WTC11 (cell line): ENCODE measurements at regions not wholly inside any gene's neighbourhood (a gene's known extent, or its start where the extent isn't known, plus 50 kb on each side); places are given as distances from the start of the nearest gene placed in this dataset.

Source experiments
- ATAC-seq: fragments of 200-7000 bp; cut with Tn5 transposase; 2 replicates; pipeline ENCODE4 v1.10.0; 2021; ENCODE audit warnings: mild to moderate bottlenecking, moderate library complexity
- CTCF ChIA-PET: fragments of 300-600 bp; sonication (Branson Sonifier 250); formaldehyde crosslinking; loops from one replicate; lab custom pipeline; 2021; ENCODE audit warnings: antibody characterized with exemption; lab: Charles Lee
- POLR2A ChIA-PET: fragments of 350-600 bp; sonication (Branson Sonifier 250); formaldehyde crosslinking; loops from one replicate; lab custom pipeline; 2021; ENCODE audit warnings: antibody characterized with exemption; lab: Charles Lee
- DNase-seq: peaks from one replicate; pipeline ENCODE4 v3.0.0; 2021; ENCODE audit warnings: low spot score
- H3K27ac Mint-ChIP-seq: 2 replicates; pipeline ENCODE4 v1.8.0; 2021; ENCODE audit warnings: mixed read lengths
- H3K27me3 Mint-ChIP-seq: 2 replicates; pipeline ENCODE4 v1.8.0; 2021; ENCODE audit warnings: low read depth, mild to moderate bottlenecking, moderate library complexity, mixed read lengths
- H3K36me3 Mint-ChIP-seq: 2 replicates; pipeline ENCODE4 v1.8.0; 2021; ENCODE audit warnings: mixed read lengths
- H3K4me1 Mint-ChIP-seq: 2 replicates; pipeline ENCODE4 v1.8.0; 2022; ENCODE audit warnings: mixed read lengths
- H3K4me3 Mint-ChIP-seq: 2 replicates; pipeline ENCODE4 v1.8.0; 2021; ENCODE audit warnings: mild to moderate bottlenecking, moderate library complexity, mixed read lengths
- H3K9me3 Mint-ChIP-seq: 2 replicates; pipeline ENCODE4 v1.8.0; 2021; ENCODE audit warnings: mixed read lengths
- ATF1 ChIP-seq: sonication (generic); formaldehyde crosslinking; IDR thresholded peaks from 2 replicates; pipeline ENCODE4 v1.8.1; 2023; ENCODE audit warnings: mild to moderate bottlenecking, moderate library complexity, missing genetic modification reagents
- EMX1 ChIP-seq: fragments of 250-450 bp; sonication (Bioruptor Pico); IDR thresholded peaks from 2 replicates; pipeline ENCODE4 v1.8.0; 2021; ENCODE audit warnings: mild to moderate bottlenecking
- ESRRA ChIP-seq: sonication (generic); formaldehyde crosslinking; IDR thresholded peaks from 2 replicates; pipeline ENCODE4 v1.8.1; 2022; ENCODE audit warnings: mild to moderate bottlenecking, missing genetic modification reagents, borderline replicate concordance
- FOXK1 ChIP-seq: sonication (generic); formaldehyde crosslinking; IDR thresholded peaks from 2 replicates; pipeline ENCODE4 v1.8.0; 2022; ENCODE audit warnings: mild to moderate bottlenecking, moderate library complexity, missing genetic modification reagents
- JAZF1 ChIP-seq: fragments of 250-450 bp; sonication (Bioruptor Pico); IDR thresholded peaks from 2 replicates; pipeline ENCODE4 v1.9.0; 2021; ENCODE audit warnings: moderate library complexity, mild to moderate bottlenecking, inconsistent platforms
- JUN ChIP-seq: sonication (generic); formaldehyde crosslinking; IDR thresholded peaks from 2 replicates; pipeline ENCODE4 v1.8.0; 2023; ENCODE audit warnings: mild to moderate bottlenecking, missing genetic modification reagents
- MYBL2 ChIP-seq: sonication (generic); formaldehyde crosslinking; IDR thresholded peaks from 2 replicates; pipeline ENCODE4 v1.8.1; 2023; ENCODE audit warnings: mild to moderate bottlenecking, moderate library complexity, missing genetic modification reagents
- NFATC4 ChIP-seq: fragments of 250-450 bp; sonication (Bioruptor Pico); IDR thresholded peaks from 2 replicates; pipeline ENCODE4 v1.9.0; 2021; ENCODE audit warnings: mild to moderate bottlenecking
- NFE2L1 ChIP-seq: sonication (generic); formaldehyde crosslinking; IDR thresholded peaks from 2 replicates; pipeline ENCODE4 v1.8.1; 2023; ENCODE audit warnings: missing genetic modification reagents
- NR1H2 ChIP-seq: sonication (generic); formaldehyde crosslinking; IDR thresholded peaks from 2 replicates; pipeline ENCODE4 v1.9.0; 2021; ENCODE audit warnings: mild to moderate bottlenecking, moderate library complexity, missing genetic modification reagents
- NR3C1 ChIP-seq: sonication (generic); formaldehyde crosslinking; conservative IDR thresholded peaks from 2 replicates; pipeline ENCODE4 v1.8.1; 2023; ENCODE audit warnings: low read depth, mild to moderate bottlenecking, missing genetic modification reagents
- RORB ChIP-seq: fragments of 250-450 bp; sonication (Bioruptor Pico); IDR thresholded peaks from 2 replicates; pipeline ENCODE4 v1.9.0; 2021; ENCODE audit warnings: mild to moderate bottlenecking
- ZBTB21 ChIP-seq: sonication (generic); formaldehyde crosslinking; IDR thresholded peaks from 2 replicates; pipeline ENCODE4 v1.8.1; 2023; ENCODE audit warnings: mild to moderate bottlenecking, missing genetic modification reagents, borderline replicate concordance
- ZNF423 ChIP-seq: fragments of 250-450 bp; sonication (Bioruptor Pico); IDR thresholded peaks from 2 replicates; pipeline ENCODE4 v2.1.2; 2022; ENCODE audit warnings: mild to moderate bottlenecking, moderate library complexity
- ZNF671 ChIP-seq: fragments of 250-450 bp; sonication (Bioruptor Pico); IDR thresholded peaks from 2 replicates; pipeline ENCODE4 v1.8.0; 2021; ENCODE audit warnings: mild to moderate bottlenecking
- TF ChIP-seq, protein P1 (sequence below): sonication (generic); formaldehyde crosslinking; IDR thresholded peaks from 2 replicates; pipeline ENCODE4 v1.8.0; 2023; ENCODE audit warnings: missing genetic modification reagents, mild to moderate bottlenecking, borderline replicate concordance
- TF ChIP-seq, protein P2 (sequence below): sonication (generic); formaldehyde crosslinking; IDR thresholded peaks from 2 replicates; pipeline ENCODE4 v1.8.1; 2023; ENCODE audit warnings: mild to moderate bottlenecking, missing genetic modification reagents
- TF ChIP-seq, protein P3 (sequence below): fragments of 250-450 bp; sonication (Bioruptor Pico); IDR thresholded peaks from 2 replicates; pipeline ENCODE4 v1.9.0; 2021; ENCODE audit warnings: mild to moderate bottlenecking
- TF ChIP-seq, protein P4 (sequence below): sonication (generic); formaldehyde crosslinking; IDR thresholded peaks from 2 replicates; pipeline ENCODE4 v1.8.1; 2023; ENCODE audit warnings: mild to moderate bottlenecking, missing genetic modification reagents, moderate library complexity
- TF ChIP-seq, protein P5 (sequence below): sonication (generic); formaldehyde crosslinking; IDR thresholded peaks from 2 replicates; pipeline ENCODE4 v1.8.0; 2022; ENCODE audit warnings: mild to moderate bottlenecking, missing genetic modification reagents
- TF ChIP-seq, protein P6 (sequence below): fragments of 250-450 bp; sonication (Bioruptor Pico); IDR thresholded peaks from 2 replicates; pipeline ENCODE4 v1.9.0; 2021; ENCODE audit warnings: moderate library complexity, mild to moderate bottlenecking, inconsistent platforms, borderline replicate concordance

DNA sequence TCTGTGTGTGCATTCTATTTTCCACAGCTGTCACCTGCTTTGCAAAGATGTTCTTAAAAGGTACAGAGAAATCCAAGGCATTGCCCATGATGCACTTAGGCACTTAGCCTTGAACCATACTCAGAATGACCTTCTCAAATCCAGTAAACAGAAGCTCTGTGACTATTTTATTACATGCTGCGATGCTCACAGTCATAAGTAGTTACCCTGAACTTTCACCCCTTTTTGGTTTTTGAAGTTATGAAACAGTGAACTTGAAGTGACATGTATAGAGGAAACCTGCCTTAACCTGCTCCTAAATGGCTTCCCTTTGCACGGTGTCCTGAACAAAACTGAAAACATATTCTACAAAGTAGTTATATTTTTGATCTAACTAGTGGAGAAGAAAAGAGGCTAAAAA, 100.4 kb downstream of the SLC10A2 start:
- TF ChIP-seq, protein P1, sequence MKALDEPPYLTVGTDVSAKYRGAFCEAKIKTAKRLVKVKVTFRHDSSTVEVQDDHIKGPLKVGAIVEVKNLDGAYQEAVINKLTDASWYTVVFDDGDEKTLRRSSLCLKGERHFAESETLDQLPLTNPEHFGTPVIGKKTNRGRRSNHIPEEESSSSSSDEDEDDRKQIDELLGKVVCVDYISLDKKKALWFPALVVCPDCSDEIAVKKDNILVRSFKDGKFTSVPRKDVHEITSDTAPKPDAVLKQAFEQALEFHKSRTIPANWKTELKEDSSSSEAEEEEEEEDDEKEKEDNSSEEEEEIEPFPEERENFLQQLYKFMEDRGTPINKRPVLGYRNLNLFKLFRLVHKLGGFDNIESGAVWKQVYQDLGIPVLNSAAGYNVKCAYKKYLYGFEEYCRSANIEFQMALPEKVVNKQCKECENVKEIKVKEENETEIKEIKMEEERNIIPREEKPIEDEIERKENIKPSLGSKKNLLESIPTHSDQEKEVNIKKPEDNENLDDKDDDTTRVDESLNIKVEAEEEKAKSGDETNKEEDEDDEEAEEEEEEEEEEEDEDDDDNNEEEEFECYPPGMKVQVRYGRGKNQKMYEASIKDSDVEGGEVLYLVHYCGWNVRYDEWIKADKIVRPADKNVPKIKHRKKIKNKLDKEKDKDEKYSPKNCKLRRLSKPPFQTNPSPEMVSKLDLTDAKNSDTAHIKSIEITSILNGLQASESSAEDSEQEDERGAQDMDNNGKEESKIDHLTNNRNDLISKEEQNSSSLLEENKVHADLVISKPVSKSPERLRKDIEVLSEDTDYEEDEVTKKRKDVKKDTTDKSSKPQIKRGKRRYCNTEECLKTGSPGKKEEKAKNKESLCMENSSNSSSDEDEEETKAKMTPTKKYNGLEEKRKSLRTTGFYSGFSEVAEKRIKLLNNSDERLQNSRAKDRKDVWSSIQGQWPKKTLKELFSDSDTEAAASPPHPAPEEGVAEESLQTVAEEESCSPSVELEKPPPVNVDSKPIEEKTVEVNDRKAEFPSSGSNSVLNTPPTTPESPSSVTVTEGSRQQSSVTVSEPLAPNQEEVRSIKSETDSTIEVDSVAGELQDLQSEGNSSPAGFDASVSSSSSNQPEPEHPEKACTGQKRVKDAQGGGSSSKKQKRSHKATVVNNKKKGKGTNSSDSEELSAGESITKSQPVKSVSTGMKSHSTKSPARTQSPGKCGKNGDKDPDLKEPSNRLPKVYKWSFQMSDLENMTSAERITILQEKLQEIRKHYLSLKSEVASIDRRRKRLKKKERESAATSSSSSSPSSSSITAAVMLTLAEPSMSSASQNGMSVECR (CRISPR knock-in tag) = no peak
- CTCF ChIA-PET = no interaction called here

DNA sequence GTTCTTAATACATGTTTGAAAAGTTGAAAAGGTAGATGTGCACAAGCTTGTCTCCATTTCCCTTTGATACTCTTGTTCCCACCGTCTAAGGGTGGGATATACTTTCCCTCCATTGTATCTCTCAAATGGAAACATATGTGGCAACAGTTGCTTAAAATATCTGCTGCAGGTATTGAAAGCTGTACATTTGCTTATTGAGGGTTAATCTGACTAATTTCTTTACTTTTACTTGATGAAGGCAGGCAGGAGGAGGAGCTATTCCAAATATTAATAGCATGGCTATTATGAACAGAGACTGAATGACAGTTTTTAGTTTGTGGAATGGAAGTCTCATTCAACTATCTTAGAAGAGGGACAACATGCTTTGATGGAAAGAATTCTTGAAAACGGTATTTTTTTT, 103.8 kb downstream of the SLC10A2 start:
- CTCF ChIA-PET = no interaction called here

More for the DNA sequence above, 100.4 kb downstream of the SLC10A2 start:
- ATAC-seq = no peak
- Mint-ChIP-seq H3K27ac (no peak overlapping the region), H3K4me1 (no peaks in the 10 kb centered on the region), H3K27me3 (no peaks in the 10 kb centered on the region), H3K36me3 (no peaks in the 10 kb centered on the region), H3K4me3 (no peak overlapping the region), H3K9me3 (no peaks in the 10 kb centered on the region)
- no peak for DNase-seq
- POLR2A ChIA-PET = interaction anchor here (0.7 kb wide), 1 partner anchor 70 kb away, joined by 4 read pairs; no protein-coding TSS in a partner anchor

DNA sequence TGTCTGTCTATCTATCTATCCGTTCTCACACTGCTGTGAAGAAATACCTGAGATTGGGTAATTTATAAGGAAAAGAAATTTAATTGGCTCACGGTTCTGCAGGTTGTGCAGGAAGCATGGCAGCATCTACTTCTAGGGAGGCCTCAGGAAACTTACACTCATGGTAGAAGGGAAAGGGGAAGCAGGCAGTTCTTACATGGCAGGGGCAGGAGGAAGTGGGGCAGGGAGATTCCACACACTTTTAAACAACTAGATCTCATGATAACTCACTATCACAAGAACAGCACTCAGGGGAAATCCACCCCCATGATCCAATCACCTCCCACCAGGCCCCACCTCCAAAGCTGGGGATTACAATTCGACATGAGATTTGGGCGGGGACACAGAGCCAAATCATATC, 105.3 kb downstream of the SLC10A2 start:
- CTCF ChIA-PET = no interaction called here

More for the DNA sequence above, 103.8 kb downstream of the SLC10A2 start:
- TF ChIP-seq ZNF671 (CRISPR knock-in tag) (no peak), MYBL2 (no peak), JAZF1 (CRISPR knock-in tag) (no peak), JUN (CRISPR knock-in tag) (no peak), ZNF423 (CRISPR knock-in tag) (no peak)
- ATAC-seq = no peak
- Mint-ChIP-seq H3K4me1 (no peaks in the 10 kb centered on the region), H3K9me3 (no peaks in the 10 kb centered on the region), H3K36me3 (no peaks in the 10 kb centered on the region), H3K4me3 (no peak overlapping the region), H3K27ac (no peak overlapping the region), H3K27me3 (no peaks in the 10 kb centered on the region)
- DNase-seq = no peak
- POLR2A ChIA-PET = no interaction called here

DNA sequence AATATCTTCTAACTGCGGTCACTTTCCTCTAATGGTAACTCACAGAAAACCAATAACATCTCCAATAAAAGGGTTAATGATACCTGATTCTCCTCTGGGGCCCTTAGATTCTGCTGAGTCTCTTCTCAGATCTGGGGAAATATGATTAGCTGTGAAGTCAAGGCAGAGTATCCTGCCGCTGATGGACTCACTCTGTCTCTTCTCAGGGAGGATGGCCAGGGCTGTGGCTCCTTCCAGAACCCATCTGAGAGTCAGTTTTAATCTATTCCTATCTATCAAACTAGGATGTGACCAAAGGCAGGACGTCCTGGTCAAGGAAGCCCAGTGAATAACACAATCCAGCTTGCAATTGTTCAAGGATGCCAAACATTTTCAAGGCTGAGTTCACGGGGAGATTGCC, 109.8 kb downstream of the SLC10A2 start:
- H3K4me3 Mint-ChIP-seq = no peak overlapping the region
- CTCF ChIA-PET = interaction anchor here (1.0 kb wide), 1 partner anchor 184 kb away, joined by 3 read pairs; no protein-coding TSS in a partner anchor
- TF ChIP-seq NFATC4 (CRISPR knock-in tag) (no peak), FOXK1 (CRISPR knock-in tag) (no peak), RORB (CRISPR knock-in tag) (no peak), ATF1 (no peak), JAZF1 (CRISPR knock-in tag) (no peak), ZBTB21 (CRISPR knock-in tag) (no peak), NFE2L1 (CRISPR knock-in tag) (no peak), NR3C1 (CRISPR knock-in tag) (no peak), EMX1 (CRISPR knock-in tag) (no peak)
- TF ChIP-seq, protein P2, sequence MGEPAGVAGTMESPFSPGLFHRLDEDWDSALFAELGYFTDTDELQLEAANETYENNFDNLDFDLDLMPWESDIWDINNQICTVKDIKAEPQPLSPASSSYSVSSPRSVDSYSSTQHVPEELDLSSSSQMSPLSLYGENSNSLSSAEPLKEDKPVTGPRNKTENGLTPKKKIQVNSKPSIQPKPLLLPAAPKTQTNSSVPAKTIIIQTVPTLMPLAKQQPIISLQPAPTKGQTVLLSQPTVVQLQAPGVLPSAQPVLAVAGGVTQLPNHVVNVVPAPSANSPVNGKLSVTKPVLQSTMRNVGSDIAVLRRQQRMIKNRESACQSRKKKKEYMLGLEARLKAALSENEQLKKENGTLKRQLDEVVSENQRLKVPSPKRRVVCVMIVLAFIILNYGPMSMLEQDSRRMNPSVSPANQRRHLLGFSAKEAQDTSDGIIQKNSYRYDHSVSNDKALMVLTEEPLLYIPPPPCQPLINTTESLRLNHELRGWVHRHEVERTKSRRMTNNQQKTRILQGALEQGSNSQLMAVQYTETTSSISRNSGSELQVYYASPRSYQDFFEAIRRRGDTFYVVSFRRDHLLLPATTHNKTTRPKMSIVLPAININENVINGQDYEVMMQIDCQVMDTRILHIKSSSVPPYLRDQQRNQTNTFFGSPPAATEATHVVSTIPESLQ = no peak
- TF ChIP-seq, protein P3, sequence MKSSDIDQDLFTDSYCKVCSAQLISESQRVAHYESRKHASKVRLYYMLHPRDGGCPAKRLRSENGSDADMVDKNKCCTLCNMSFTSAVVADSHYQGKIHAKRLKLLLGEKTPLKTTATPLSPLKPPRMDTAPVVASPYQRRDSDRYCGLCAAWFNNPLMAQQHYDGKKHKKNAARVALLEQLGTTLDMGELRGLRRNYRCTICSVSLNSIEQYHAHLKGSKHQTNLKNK (CRISPR knock-in tag) = no peak
- TF ChIP-seq, protein P4, sequence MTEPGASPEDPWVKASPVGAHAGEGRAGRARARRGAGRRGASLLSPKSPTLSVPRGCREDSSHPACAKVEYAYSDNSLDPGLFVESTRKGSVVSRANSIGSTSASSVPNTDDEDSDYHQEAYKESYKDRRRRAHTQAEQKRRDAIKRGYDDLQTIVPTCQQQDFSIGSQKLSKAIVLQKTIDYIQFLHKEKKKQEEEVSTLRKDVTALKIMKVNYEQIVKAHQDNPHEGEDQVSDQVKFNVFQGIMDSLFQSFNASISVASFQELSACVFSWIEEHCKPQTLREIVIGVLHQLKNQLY (CRISPR knock-in tag) = no peak

More for the DNA sequence above, 105.3 kb downstream of the SLC10A2 start:
- H3K27me3 Mint-ChIP-seq = no peaks in the 10 kb centered on the region
- H3K4me3 Mint-ChIP-seq = no peak overlapping the region
- ATAC-seq (no peak), DNase-seq (no peak)
- no peaks in the 10 kb centered on the region for H3K9me3 Mint-ChIP-seq
- H3K4me1 Mint-ChIP-seq = no peaks in the 10 kb centered on the region
- no peaks in the 10 kb centered on the region for H3K36me3 Mint-ChIP-seq
- H3K27ac Mint-ChIP-seq = no peak overlapping the region
- TF ChIP-seq, protein P5, sequence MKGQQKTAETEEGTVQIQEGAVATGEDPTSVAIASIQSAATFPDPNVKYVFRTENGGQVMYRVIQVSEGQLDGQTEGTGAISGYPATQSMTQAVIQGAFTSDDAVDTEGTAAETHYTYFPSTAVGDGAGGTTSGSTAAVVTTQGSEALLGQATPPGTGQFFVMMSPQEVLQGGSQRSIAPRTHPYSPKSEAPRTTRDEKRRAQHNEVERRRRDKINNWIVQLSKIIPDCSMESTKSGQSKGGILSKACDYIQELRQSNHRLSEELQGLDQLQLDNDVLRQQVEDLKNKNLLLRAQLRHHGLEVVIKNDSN (CRISPR knock-in tag) = no peak
- TF ChIP-seq, protein P6, sequence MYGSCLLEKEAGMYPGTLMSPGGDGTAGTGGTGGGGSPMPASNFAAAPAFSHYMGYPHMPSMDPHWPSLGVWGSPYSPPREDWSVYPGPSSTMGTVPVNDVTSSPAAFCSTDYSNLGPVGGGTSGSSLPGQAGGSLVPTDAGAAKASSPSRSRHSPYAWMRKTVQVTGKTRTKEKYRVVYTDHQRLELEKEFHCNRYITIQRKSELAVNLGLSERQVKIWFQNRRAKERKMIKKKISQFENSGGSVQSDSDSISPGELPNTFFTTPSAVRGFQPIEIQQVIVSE (CRISPR knock-in tag) = no peak
- TF ChIP-seq NFE2L1 (CRISPR knock-in tag) (no peak), ESRRA (CRISPR knock-in tag) (no peak), NR1H2 (CRISPR knock-in tag) (no peak)
- POLR2A ChIA-PET = no interaction called here

More for the DNA sequence above, 109.8 kb downstream of the SLC10A2 start:
- Mint-ChIP-seq H3K27me3 (no peaks in the 10 kb centered on the region; the same call in 1 of the 2 replicates), H3K36me3 (no peaks in the 10 kb centered on the region), H3K9me3 (no peaks in the 10 kb centered on the region), H3K4me1 (peaks cover 3% of the 10 kb centered on the region; the same call in 1 of the 2 replicates), H3K27ac (no peak overlapping the region)
- no peak for ATAC-seq
- POLR2A ChIA-PET = no interaction called here
- no peak for DNase-seq
